ENCODE measurements at regions not wholly inside any gene's neighbourhood (a gene's known extent, or its start where the extent isn't known, plus 50 kb on each side); places are given as distances from the start of the nearest gene placed in this dataset.

- DNase-seq = peak; percentile 64
Observed at GRCh38 chr1:239436286-239436685, 49.9 kb downstream of the CHRM3 start.

GRCh38 chr1:239437822-239438221, 51.5 kb downstream of the CHRM3 start:
- DNase-seq = no peak

GRCh38 chr1:239438891-239439290, 52.5 kb downstream of the CHRM3 start:
- no peak for DNase-seq

GRCh38 chr1:239443361-239443760, 57.0 kb downstream of the CHRM3 start:
- no peak for DNase-seq

GRCh38 chr1:239446611-239447010, 60.2 kb downstream of the CHRM3 start:
- no peak for DNase-seq

- DNase-seq = no peak
Observed at GRCh38 chr1:239448911-239449310, 62.5 kb downstream of the CHRM3 start.

GRCh38 chr1:239455743-239456142, 69.4 kb downstream of the CHRM3 start:
- DNase-seq = peak; percentile 24

GRCh38 chr1:239456788-239457187, 70.4 kb downstream of the CHRM3 start:
- no peak for DNase-seq

GRCh38 chr1:239457491-239458143, 71.2 kb downstream of the CHRM3 start:
- no peak for DNase-seq

- DNase-seq = no peak
Observed at GRCh38 chr1:239458144-239458500, 71.8 kb downstream of the CHRM3 start.

GRCh38 chr1:239467730-239468129, 81.4 kb downstream of the CHRM3 start:
- DNase-seq = no peak

- no peak for DNase-seq
Observed at GRCh38 chr1:239478069-239478468, 91.7 kb downstream of the CHRM3 start.

GRCh38 chr1:239483391-239483790, 97.0 kb downstream of the CHRM3 start:
- peak; percentile 45 for DNase-seq

- no peak for DNase-seq
Observed at GRCh38 chr1:239493811-239494414, 107.5 kb downstream of the CHRM3 start.

- DNase-seq = no peak
Observed at GRCh38 chr1:239505094-239505493, 118.7 kb downstream of the CHRM3 start.

- no peak for DNase-seq
Observed at GRCh38 chr1:239507826-239508225, 121.5 kb downstream of the CHRM3 start.

- no peak for DNase-seq
Observed at GRCh38 chr1:239511875-239512274, 125.5 kb downstream of the CHRM3 start.

- DNase-seq = no peak
Observed at GRCh38 chr1:239516579-239516978, 130.2 kb downstream of the CHRM3 start.

- DNase-seq = no peak
Observed at GRCh38 chr1:239526391-239526790, 140.0 kb downstream of the CHRM3 start.

GRCh38 chr1:239527051-239527693, 140.8 kb downstream of the CHRM3 start:
- no peak for DNase-seq

GRCh38 chr1:239536165-239536849, 149.9 kb downstream of the CHRM3 start:
- DNase-seq = no peak

GRCh38 chr1:239537795-239538194, 151.4 kb downstream of the CHRM3 start:
- peak; percentile 60 for DNase-seq

- peak; percentile 63 for DNase-seq
Observed at GRCh38 chr1:239538239-239538988, 152.0 kb downstream of the CHRM3 start.
